ENCODE measurements at regions not wholly inside any gene's neighbourhood (a gene's known extent, or its start where the extent isn't known, plus 50 kb on each side); places are given as distances from the start of the nearest gene placed in this dataset.

DNA sequence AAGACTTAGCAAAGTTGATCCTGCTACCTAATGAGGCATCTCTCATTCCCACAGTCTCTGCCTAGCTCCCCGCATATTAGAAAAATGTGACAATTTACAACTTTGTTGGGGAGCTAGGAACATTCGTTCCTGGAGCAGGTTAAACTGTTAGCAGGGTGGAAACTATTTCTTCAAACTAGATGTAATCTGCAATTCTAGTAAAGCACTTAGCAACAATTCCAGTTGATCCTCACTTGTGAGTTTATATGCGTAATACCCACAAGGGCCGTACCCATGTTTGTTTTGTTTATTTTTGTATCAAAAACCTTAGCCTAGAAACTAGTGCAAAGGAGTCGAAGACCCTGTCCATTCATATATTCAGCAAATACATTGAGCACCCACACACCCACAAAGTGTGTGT, 175.8 kb upstream of the DMAC1 start:
- H3K4me2 ChIP-seq (ENCODE audit: insufficient read depth, insufficient read length, low read length), result no peak overlapping the region
- H2BK12ac ChIP-seq (ENCODE audit: insufficient read length, low read depth, low read length), result no peak overlapping the region
- no peak overlapping the region for H3K4me3 Mint-ChIP-seq
- no peaks in the 10 kb centered on the region for H3K23me2 ChIP-seq (ENCODE audit: insufficient read length, low read depth, low read length, poor library complexity, severe bottlenecking)
- H2BK20ac ChIP-seq (ENCODE audit: low read depth, low read length, poor library complexity, severe bottlenecking), result no peak overlapping the region
- no peak overlapping the region for H4K8ac ChIP-seq (replicated peaks; ENCODE audit: insufficient read length, low read depth, low read length)
- H2AK5ac ChIP-seq (ENCODE audit: insufficient read length, low read length), result no peak overlapping the region
- H2BK15ac ChIP-seq (ENCODE audit: low read depth, low read length), result no peak overlapping the region; the same call in 1 of the 2 replicates
- H3K4ac ChIP-seq (ENCODE audit: low read depth, low read length), result no peak overlapping the region
- no peak overlapping the region for H3K23ac ChIP-seq (ENCODE audit: insufficient read length, low read depth, low read length)
- no peaks in the 10 kb centered on the region for H4K20me1 ChIP-seq (ENCODE audit: control insufficient read depth, insufficient read depth, insufficient read length)
- no peak overlapping the region for H3K18ac ChIP-seq (ENCODE audit: insufficient read length, low read depth, low read length)
- WGBS (ENCODE audit: extremely low coverage, insufficient read length, low lambda C conversion rate), result no CpG with 5 or more reads among the region's 5 CpGs
- H4K91ac ChIP-seq (ENCODE audit: insufficient read length, low read depth, low read length), result no peak overlapping the region
- no peak overlapping the region for H3K27ac ChIP-seq (ENCODE audit: insufficient read length, low read depth, low read length)
- no peaks in the 10 kb centered on the region for H3K4me1 ChIP-seq (ENCODE audit: insufficient read depth, low read length)
- no peaks in the 10 kb centered on the region for H3K9me3 Mint-ChIP-seq
- H3K9ac ChIP-seq (ENCODE audit: extremely low read depth, insufficient read length, low read length), result no peak overlapping the region
- H3K4me1 Mint-ChIP-seq, result peaks cover 0 to 1% of the 10 kb centered on the region in 2 experiments; a peak in 1 of 4 replicates
- no peaks in the 10 kb centered on the region for H3K27me3 Mint-ChIP-seq (ENCODE audit: low read depth)
- no peak overlapping the region for H3K27ac Mint-ChIP-seq
- no peaks in the 10 kb centered on the region for H3K9me3 ChIP-seq (ENCODE audit: control insufficient read depth, low read depth, low read length)
- H4K5ac ChIP-seq (ENCODE audit: insufficient read length, low read depth, low read length), result no peak overlapping the region
- H3K79me1 ChIP-seq (ENCODE audit: insufficient read depth, low read depth, low read length, poor library complexity, severe bottlenecking), result no peaks in the 10 kb centered on the region
- no peak overlapping the region for H2AFZ ChIP-seq (ENCODE audit: low read length)
- H3K27me3 ChIP-seq (ENCODE audit: insufficient read depth, low read length), result no peaks in the 10 kb centered on the region
- TF ChIP-seq, protein P1, sequence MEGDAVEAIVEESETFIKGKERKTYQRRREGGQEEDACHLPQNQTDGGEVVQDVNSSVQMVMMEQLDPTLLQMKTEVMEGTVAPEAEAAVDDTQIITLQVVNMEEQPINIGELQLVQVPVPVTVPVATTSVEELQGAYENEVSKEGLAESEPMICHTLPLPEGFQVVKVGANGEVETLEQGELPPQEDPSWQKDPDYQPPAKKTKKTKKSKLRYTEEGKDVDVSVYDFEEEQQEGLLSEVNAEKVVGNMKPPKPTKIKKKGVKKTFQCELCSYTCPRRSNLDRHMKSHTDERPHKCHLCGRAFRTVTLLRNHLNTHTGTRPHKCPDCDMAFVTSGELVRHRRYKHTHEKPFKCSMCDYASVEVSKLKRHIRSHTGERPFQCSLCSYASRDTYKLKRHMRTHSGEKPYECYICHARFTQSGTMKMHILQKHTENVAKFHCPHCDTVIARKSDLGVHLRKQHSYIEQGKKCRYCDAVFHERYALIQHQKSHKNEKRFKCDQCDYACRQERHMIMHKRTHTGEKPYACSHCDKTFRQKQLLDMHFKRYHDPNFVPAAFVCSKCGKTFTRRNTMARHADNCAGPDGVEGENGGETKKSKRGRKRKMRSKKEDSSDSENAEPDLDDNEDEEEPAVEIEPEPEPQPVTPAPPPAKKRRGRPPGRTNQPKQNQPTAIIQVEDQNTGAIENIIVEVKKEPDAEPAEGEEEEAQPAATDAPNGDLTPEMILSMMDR (conservative IDR thresholded peaks at IDR 0.05), result no peak
- H3K14ac ChIP-seq (ENCODE audit: insufficient read depth, low read length), result no peak overlapping the region
- no peak for DNase-seq
- H3K36me3 Mint-ChIP-seq (ENCODE audit: insufficient read depth in 1 of 3, low read depth in 3 of 3), result no peaks in the 10 kb centered on the region
- no peaks in the 10 kb centered on the region for H3K79me2 ChIP-seq (ENCODE audit: insufficient read depth, low read length)
- no peak overlapping the region for H3K56ac ChIP-seq (ENCODE audit: insufficient read length, low read depth, low read length)
- no peak overlapping the region for H2BK120ac ChIP-seq (ENCODE audit: low read depth, low read length, poor library complexity, severe bottlenecking)
- H3T11ph ChIP-seq (ENCODE audit: low read length), result no peak overlapping the region
- H2BK5ac ChIP-seq (ENCODE audit: insufficient read length, low read length), result no peak overlapping the region

Measured in H9 (cell line).